GM12892 (cell line): ENCODE measurements at regions not wholly inside any gene's neighbourhood (a gene's known extent, or its start where the extent isn't known, plus 50 kb on each side); places are given as distances from the start of the nearest gene placed in this dataset.

Experiments used
- POLR2A ChIP-seq: IDR thresholded peaks from 2 replicates; pipeline ENCODE4 v1.6.1; 2011; ENCODE audit warnings: low read depth, low read length, control low read depth
- POLR2AphosphoS5 ChIP-seq: IDR thresholded peaks from 2 replicates; pipeline ENCODE4 v1.6.1; 2011; ENCODE audit warnings: low read depth, low read length, control low read depth
- TAF1 ChIP-seq: IDR thresholded peaks from 2 replicates; pipeline ENCODE4 v1.6.1; 2011; ENCODE audit warnings: low read depth, mild to moderate bottlenecking, control low read depth, low read length, borderline replicate concordance

DNA sequence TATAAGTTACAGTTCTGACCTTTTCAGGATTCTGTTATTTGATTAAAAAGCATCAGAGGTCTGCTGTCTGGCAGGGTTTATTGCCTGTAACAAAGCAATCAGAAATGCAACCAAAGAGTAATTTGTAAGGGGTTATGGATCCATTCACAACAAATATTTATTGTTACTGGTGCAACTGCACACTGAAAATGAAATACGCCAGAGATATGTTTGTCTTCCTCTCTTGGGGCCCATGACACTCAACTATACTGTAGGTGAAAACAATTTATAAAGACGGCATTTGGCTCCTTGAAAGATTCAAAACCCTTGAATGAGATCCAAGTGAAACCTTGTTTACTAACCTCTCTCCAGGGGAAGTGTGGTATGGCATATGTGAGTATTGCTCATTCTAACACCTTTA, 452.2 kb downstream of the MBD2 start:
- TF ChIP-seq POLR2A (no peak), POLR2AphosphoS5 (no peak), TAF1 (no peak)
